HG03565 (cell line): ENCODE measurements at regions not wholly inside any gene's neighbourhood (a gene's known extent, or its start where the extent isn't known, plus 50 kb on each side); places are given as distances from the start of the nearest gene placed in this dataset.

ENCODE experiments used
- ATAC-seq: cut with Tn5 transposase; IDR thresholded peaks from one replicate; pipeline ENCODE4 v1.9.1; 2021; ENCODE audit warnings: mild to moderate bottlenecking, moderate library complexity; ENCODE audit not compliant: unreplicated experiment

- ATAC-seq: no peak
Measured at GRCh38 chr2:103734911-103735310, 973.1 kb downstream of the TMEM182 start.

- ATAC-seq: no peak
Measured at GRCh38 chr2:103738108-103738507, 976.3 kb downstream of the TMEM182 start.

GRCh38 chr2:103738606-103739005 is 976.8 kb downstream of the TMEM182 start:
- no peak for ATAC-seq

- no peak for ATAC-seq
Measured at GRCh38 chr2:103739186-103739585, 977.4 kb downstream of the TMEM182 start.

GRCh38 chr2:103739921-103740320 is 978.1 kb downstream of the TMEM182 start:
- ATAC-seq: no peak

GRCh38 chr2:103740631-103741030 is 978.8 kb downstream of the TMEM182 start:
- no peak for ATAC-seq

GRCh38 chr2:103743195-103743594 is 981.4 kb downstream of the TMEM182 start:
- no peak for ATAC-seq

GRCh38 chr2:103754530-103754929 is 992.7 kb downstream of the TMEM182 start:
- no peak for ATAC-seq

GRCh38 chr2:103773884-103774283 is 1012.1 kb downstream of the TMEM182 start:
- ATAC-seq: no peak

- ATAC-seq: no peak
Measured at GRCh38 chr2:103780088-103780702, 1018.4 kb downstream of the TMEM182 start.

- no peak for ATAC-seq
Measured at GRCh38 chr2:103781313-103781712, 1019.5 kb downstream of the TMEM182 start.

- ATAC-seq: no peak
Measured at GRCh38 chr2:103784261-103784660, 1022.4 kb downstream of the TMEM182 start.

GRCh38 chr2:103785432-103785831 is 1023.6 kb downstream of the TMEM182 start:
- ATAC-seq: no peak

GRCh38 chr2:103785956-103786355 is 1024.1 kb downstream of the TMEM182 start:
- no peak for ATAC-seq

GRCh38 chr2:103788389-103788788 is 1026.6 kb downstream of the TMEM182 start:
- ATAC-seq: no peak

GRCh38 chr2:103788951-103789350 is 1027.1 kb downstream of the TMEM182 start:
- ATAC-seq: no peak

GRCh38 chr2:103789381-103790095 is 1027.7 kb downstream of the TMEM182 start:
- ATAC-seq: no peak

- ATAC-seq: no peak
Measured at GRCh38 chr2:103792042-103792441, 1030.2 kb downstream of the TMEM182 start.

GRCh38 chr2:103798291-103798690 is 1036.5 kb downstream of the TMEM182 start:
- no peak for ATAC-seq

- ATAC-seq: no peak
Measured at GRCh38 chr2:103804013-103804412, 1042.2 kb downstream of the TMEM182 start.

- no peak for ATAC-seq
Measured at GRCh38 chr2:103805746-103806145, 1043.9 kb downstream of the TMEM182 start.

GRCh38 chr2:103808814-103809213 is 1045.1 kb upstream of the POU3F3 start:
- no peak for ATAC-seq

GRCh38 chr2:103809415-103809814 is 1044.5 kb upstream of the POU3F3 start:
- no peak for ATAC-seq
